Cardiac fibroblast (primary cell): ENCODE measurements at regions not wholly inside any gene's neighbourhood (a gene's known extent, or its start where the extent isn't known, plus 50 kb on each side); places are given as distances from the start of the nearest gene placed in this dataset.

ENCODE experiments used
- DNase-seq, 2 donors: peaks; one replicate each; pipeline versions ENCODE4 v3.0.0 to v3.0.0-alpha.2; 2010; ENCODE audit warnings: low read depth in 2 of 2
- H3K4me3 ChIP-seq, 2 donors: replicated peaks in 1 of 2; 1 replicate in 1 of 2; 2 replicates in 1 of 2; pipeline ENCODE4 v1.5.1; 2011; ENCODE audit warnings: low read depth in 2 of 2, low read length in 2 of 2, mild to moderate bottlenecking in 2 of 2, moderate library complexity in 1 of 2
- TF ChIP-seq, protein P1 (sequence below): IDR thresholded peaks from one replicate; pipeline ENCODE4 v1.5.1; 2011; ENCODE audit warnings: low read depth, mild to moderate bottlenecking, low read length, inconsistent platforms

DNA sequence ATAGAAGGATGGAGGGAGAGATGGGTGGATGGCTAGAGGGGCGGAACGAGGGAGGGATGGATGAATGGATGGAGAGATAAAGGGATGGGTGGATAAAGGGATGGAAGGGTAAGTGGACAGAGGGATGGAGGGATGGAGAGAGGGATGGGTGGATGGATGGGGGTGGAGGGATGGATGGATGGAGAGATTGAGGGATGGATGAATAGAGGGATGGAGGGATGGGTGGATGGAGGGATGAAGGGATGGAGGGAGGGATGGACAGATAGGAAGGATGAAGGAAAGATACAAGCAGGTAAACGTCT lies 313.3 kb downstream of the UACA start:
- DNase-seq: no peak
- H3K4me3 ChIP-seq: no peak overlapping the region
- TF ChIP-seq, protein P1, sequence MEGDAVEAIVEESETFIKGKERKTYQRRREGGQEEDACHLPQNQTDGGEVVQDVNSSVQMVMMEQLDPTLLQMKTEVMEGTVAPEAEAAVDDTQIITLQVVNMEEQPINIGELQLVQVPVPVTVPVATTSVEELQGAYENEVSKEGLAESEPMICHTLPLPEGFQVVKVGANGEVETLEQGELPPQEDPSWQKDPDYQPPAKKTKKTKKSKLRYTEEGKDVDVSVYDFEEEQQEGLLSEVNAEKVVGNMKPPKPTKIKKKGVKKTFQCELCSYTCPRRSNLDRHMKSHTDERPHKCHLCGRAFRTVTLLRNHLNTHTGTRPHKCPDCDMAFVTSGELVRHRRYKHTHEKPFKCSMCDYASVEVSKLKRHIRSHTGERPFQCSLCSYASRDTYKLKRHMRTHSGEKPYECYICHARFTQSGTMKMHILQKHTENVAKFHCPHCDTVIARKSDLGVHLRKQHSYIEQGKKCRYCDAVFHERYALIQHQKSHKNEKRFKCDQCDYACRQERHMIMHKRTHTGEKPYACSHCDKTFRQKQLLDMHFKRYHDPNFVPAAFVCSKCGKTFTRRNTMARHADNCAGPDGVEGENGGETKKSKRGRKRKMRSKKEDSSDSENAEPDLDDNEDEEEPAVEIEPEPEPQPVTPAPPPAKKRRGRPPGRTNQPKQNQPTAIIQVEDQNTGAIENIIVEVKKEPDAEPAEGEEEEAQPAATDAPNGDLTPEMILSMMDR: no peak

DNA sequence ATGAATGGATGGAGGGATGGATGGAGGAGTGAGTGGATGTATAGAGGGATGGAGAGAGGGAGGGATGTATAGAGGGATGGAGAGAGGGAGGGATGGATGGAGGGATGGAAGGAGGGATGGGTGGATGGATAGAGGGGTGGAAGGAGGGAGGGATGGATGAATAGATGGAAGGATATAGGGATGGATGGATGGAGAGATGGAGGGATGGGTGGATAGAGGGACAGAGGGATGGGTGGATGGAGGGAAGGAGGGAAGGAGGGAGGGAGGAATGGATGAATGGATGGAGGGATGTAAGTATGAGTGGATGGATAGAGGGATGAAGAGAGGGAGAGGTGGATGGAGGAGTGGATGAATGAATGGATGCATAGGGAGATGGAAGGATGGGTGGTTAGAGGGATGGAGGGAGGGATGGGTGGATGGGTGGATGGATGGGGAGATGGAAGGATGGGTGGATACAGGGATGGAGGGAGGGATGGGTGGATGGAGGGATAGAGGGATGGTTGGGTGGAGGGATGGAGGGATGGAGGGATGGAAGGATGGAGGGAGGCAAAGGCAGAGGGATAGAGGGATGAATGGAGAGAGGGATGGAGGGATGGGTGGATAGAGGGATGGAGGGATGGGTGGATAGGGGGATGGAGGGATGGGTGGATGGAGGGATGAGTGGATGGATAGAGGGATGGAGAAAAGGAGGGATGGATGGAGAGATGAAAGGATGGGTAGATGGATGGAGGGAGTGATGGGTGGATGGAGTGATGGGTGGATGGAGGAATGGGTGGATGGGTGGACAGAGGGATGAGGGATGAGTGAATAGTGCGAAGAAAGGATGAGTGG lies 313.8 kb downstream of the UACA start:
- DNase-seq: no peak
- TF ChIP-seq, protein P1: no peak

DNA sequence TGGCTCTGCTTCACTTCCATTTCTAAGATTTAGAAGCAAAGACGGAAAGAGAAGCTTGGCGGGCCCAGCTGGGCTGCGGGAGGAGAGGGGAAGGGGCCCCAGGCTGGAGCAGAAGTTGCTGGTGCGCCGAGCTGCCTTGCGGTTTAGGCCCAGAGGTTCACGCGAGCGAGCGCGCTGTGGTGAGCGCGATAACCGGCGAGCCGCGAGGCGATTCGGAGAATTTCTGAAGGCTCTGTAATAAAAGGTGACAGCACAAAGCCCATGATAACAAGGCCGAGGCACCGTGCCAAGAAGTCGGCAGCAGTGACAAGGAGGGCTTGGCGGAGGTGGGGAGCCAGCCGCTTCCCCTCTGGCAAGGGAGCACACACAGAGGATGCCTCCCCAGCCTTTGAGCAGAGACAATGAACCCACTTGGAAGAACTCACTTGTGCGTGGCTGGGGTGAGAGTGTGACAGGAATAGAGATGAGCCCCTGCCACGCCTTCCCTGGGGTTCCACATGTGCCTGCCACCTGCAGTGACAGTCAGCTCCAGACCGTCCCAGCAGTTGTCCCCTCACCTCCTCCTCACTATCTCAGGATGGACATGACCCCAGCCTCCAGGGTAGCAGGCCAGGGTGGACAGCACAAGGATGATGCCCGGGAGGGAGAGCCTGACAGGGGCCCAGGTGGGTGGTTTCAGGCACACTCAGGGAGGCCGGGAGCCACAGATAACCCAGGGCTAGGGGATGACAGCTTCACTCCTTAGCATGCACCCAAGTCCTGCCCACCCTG lies 315.2 kb downstream of the UACA start:
- TF ChIP-seq, protein P1: no peak
- DNase-seq: peak in 1 of 2 donors; percentile 13
- H3K4me3 ChIP-seq: no peak overlapping the region

More for the DNA sequence above, 313.8 kb downstream of the UACA start:
- H3K4me3 ChIP-seq: no peak overlapping the region

DNA sequence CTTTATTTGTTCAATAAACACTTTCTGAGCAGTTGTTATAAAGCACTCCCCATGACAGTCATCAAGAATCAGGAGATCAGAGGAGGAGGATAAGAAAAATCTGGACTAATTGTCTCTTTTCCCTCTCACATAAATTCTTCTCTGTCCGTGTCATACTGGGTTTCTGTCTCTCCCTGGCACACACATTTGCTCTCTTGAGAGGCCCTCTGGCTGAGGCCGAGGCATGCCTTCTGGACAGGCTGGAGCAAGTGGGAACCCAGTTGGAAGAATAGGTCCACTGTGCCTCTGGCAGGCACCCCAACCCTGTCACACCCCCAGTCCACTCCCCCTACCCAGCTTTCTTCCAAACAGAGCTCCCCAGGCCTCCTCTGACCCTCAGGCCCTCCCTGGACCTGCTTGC lies 315.8 kb downstream of the UACA start:
- H3K4me3 ChIP-seq: no peak overlapping the region
- DNase-seq: no peak
- TF ChIP-seq, protein P1: no peak

DNA sequence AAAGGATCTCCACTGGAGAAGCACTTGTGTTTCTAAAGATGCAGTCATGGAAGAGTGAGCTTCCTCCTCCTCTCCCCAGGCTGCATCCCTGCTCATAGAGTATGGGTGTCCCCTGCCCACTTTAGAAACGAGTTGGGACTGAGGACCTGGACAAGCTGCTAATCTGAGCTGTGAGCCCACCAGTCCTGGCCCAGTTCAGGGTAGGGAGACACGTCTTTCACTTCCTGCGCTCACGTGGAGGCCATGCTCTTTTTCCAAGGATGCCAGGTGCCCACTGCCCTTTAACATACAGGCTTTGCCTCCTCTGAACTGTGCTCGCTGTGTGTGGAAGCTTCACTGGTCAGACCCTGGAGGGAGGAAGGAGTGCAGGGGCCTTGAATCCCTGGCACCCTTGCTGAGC lies 316.3 kb downstream of the UACA start:
- no peak for DNase-seq
- H3K4me3 ChIP-seq: no peak overlapping the region
- TF ChIP-seq, protein P1: no peak

DNA sequence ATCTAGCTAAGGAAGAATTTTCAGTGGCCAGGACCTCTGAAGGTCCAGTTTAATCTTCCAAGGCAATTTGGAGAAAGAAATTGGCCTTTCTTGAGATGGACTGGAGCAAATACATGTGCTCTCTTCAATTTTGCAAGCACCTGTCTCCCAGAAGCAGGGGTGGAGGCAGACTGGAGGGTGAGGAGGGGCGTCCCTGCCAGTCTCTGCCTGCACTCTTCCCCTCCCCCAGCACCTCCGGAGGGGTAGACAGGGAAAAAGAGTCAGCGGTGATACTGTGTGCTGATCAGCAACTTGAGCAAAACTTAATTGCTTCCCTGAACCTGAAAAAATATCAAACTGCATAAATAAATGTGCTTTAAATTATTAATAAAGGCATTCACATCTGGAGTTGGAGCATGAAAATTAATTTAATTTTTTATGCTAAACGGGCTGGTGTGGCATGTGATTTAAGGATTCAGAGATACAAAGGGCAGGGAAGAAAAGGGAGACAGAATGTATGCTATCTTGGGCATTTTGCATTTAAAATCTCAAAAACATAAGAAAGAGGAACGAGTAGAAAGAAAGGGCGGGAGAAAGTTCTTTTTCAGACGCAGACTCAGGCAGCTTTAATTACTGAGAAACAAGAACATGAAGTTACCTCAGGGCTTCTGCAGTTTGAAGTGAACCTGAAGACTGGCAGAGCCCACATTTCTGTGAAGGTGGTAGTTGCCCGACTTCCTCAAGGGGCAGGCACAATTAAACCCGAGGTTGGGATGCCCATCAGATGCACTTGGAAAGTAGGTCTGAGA lies 319.7 kb downstream of the UACA start:
- H3K4me3 ChIP-seq: no peak overlapping the region
- no peak for DNase-seq
- TF ChIP-seq, protein P1: no peak
